Caco-2 (cell line): ENCODE measurements at regions not wholly inside any gene's neighbourhood (a gene's known extent, or its start where the extent isn't known, plus 50 kb on each side); places are given as distances from the start of the nearest gene placed in this dataset.

ENCODE experiments used
- BruUV-seq: library from RNA; stranded (reverse); fragments of 400-500 nt; replicated peaks from 2 replicates; lab custom pipeline; 2021; lab: Mats Ljungman, UMichigan
- CTCF ChIA-PET: fragments of 300-600 bp; sonication (Branson Sonifier 250); formaldehyde crosslinking; loops from one replicate; lab custom pipeline; 2022; ENCODE audit warnings: antibody characterized with exemption; lab: Charles Lee
- POLR2A ChIA-PET: fragments of 300-600 bp; sonication (Branson Sonifier 250); formaldehyde crosslinking; loops from one replicate; lab custom pipeline; 2022; ENCODE audit warnings: antibody characterized with exemption; lab: Charles Lee
- DNase-seq, 2 experiments: peaks; one replicate each; pipeline versions ENCODE4 v3.0.0 to v3.0.0-alpha.2; 2020 to 2022
- H3K27me3 ChIP-seq: replicated peaks from 2 replicates; pipeline ENCODE4 v1.6.0; 2011; ENCODE audit warnings: low read length; ENCODE audit not compliant: control insufficient read depth, insufficient read depth
- H3K36me3 ChIP-seq: 2 replicates; pipeline ENCODE4 v1.5.1; 2011; ENCODE audit warnings: low read length; ENCODE audit not compliant: control insufficient read depth, insufficient read depth
- H3K4me1 ChIP-seq: fragments of 250-450 bp; sonication (Bioruptor Pico); 2 replicates; pipeline ENCODE4 v1.5.1; 2020; ENCODE audit warnings: mild to moderate bottlenecking
- H3K4me3 ChIP-seq: 2 replicates; pipeline ENCODE4 v1.5.1; 2011; ENCODE audit warnings: low read depth, mild to moderate bottlenecking, control low read depth, low read length
- H3K9me3 ChIP-seq: fragments of 250-450 bp; sonication (Bioruptor Pico); 2 replicates; pipeline ENCODE4 v1.5.1; 2020; ENCODE audit warnings: mild to moderate bottlenecking, moderate library complexity
- H3K27ac Mint-ChIP-seq: one replicate; pipeline ENCODE4 v1.8.0; 2022; ENCODE audit warnings: mixed read lengths; ENCODE audit not compliant: unreplicated experiment
- H3K27me3 Mint-ChIP-seq: one replicate; pipeline ENCODE4 v1.8.0; 2022; ENCODE audit warnings: mixed read lengths; ENCODE audit not compliant: insufficient read depth, unreplicated experiment
- H3K36me3 Mint-ChIP-seq: one replicate; pipeline ENCODE4 v1.8.0; 2022; ENCODE audit warnings: mild to moderate bottlenecking, mixed read lengths; ENCODE audit not compliant: insufficient read depth, unreplicated experiment
- H3K4me1 Mint-ChIP-seq: one replicate; pipeline ENCODE4 v1.8.0; 2022; ENCODE audit warnings: low read depth, mixed read lengths; ENCODE audit not compliant: unreplicated experiment
- H3K4me3 Mint-ChIP-seq: one replicate; pipeline ENCODE4 v1.8.0; 2022; ENCODE audit warnings: mild to moderate bottlenecking, moderate library complexity, mixed read lengths; ENCODE audit not compliant: unreplicated experiment
- H3K9me3 Mint-ChIP-seq: one replicate; pipeline ENCODE4 v1.8.0; 2022; ENCODE audit warnings: mixed read lengths; ENCODE audit not compliant: unreplicated experiment
- intact Hi-C: fragments of 100-400 bp; cut with micrococcal nuclease; formaldehyde crosslinking; loops from one replicate; pipeline ENCODE4 v1.10.0; 2022; ENCODE audit not compliant: unreplicated experiment
- TF ChIP-seq, protein P1 (sequence below), 2 experiments: fragments of 200-600 bp in 1 of 2; IDR thresholded peaks; 1 replicate in 1 of 2; 2 replicates in 1 of 2; pipeline versions ENCODE4 v1.5.1 to v1.8.0; 2011 to 2022; ENCODE audit warnings: antibody characterized with exemption in 1 of 2, control low read depth in 1 of 2, inconsistent platforms in 1 of 2, low read depth in 1 of 2, low read length in 1 of 2, mild to moderate bottlenecking in 1 of 2, moderate library complexity in 1 of 2; ENCODE audit not compliant: insufficient read depth in 1 of 2, severe bottlenecking in 1 of 2, unreplicated experiment in 1 of 2

GRCh38 chr14:65906344-65906743 is 493.8 kb downstream of the FUT8 start:
- DNase-seq: no peak
- H3K4me3 ChIP-seq: no peak overlapping the region
- intact Hi-C loops: no loop called here
- no peaks in the 10 kb centered on the region for H3K36me3 Mint-ChIP-seq
- TF ChIP-seq, protein P1, sequence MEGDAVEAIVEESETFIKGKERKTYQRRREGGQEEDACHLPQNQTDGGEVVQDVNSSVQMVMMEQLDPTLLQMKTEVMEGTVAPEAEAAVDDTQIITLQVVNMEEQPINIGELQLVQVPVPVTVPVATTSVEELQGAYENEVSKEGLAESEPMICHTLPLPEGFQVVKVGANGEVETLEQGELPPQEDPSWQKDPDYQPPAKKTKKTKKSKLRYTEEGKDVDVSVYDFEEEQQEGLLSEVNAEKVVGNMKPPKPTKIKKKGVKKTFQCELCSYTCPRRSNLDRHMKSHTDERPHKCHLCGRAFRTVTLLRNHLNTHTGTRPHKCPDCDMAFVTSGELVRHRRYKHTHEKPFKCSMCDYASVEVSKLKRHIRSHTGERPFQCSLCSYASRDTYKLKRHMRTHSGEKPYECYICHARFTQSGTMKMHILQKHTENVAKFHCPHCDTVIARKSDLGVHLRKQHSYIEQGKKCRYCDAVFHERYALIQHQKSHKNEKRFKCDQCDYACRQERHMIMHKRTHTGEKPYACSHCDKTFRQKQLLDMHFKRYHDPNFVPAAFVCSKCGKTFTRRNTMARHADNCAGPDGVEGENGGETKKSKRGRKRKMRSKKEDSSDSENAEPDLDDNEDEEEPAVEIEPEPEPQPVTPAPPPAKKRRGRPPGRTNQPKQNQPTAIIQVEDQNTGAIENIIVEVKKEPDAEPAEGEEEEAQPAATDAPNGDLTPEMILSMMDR (IDR thresholded peaks at IDR 0.05; ENCODE audit: insufficient read depth in 1 of 2, low read depth in 1 of 2, low read length in 1 of 2, severe bottlenecking in 1 of 2, unreplicated experiment in 1 of 2): no peak
- POLR2A ChIA-PET: no interaction called here
- H3K4me1 Mint-ChIP-seq: no peaks in the 10 kb centered on the region
- H3K9me3 ChIP-seq: no peaks in the 10 kb centered on the region
- H3K27ac Mint-ChIP-seq: no peak overlapping the region
- no peaks in the 10 kb centered on the region for H3K4me1 ChIP-seq
- CTCF ChIA-PET: no interaction called here
- no peaks in the 10 kb centered on the region for H3K27me3 ChIP-seq
- H3K27me3 Mint-ChIP-seq: peaks cover 6% of the 10 kb centered on the region
- no TSS peak for BruUV-seq
- H3K9me3 Mint-ChIP-seq: peaks cover 4% of the 10 kb centered on the region
- H3K36me3 ChIP-seq: no peaks in the 10 kb centered on the region
- H3K4me3 Mint-ChIP-seq: no peak overlapping the region

GRCh38 chr14:65906948-65907347 is 494.4 kb downstream of the FUT8 start:
- Histone ChIP-seq H3K4me1 (no peaks in the 10 kb centered on the region), H3K9me3 (no peaks in the 10 kb centered on the region), H3K27me3 (no peaks in the 10 kb centered on the region), H3K36me3 (no peaks in the 10 kb centered on the region), H3K4me3 (no peak overlapping the region)
- CTCF ChIA-PET: no interaction called here
- BruUV-seq: no TSS peak
- TF ChIP-seq, protein P1 (IDR thresholded peaks at IDR 0.05; ENCODE audit: insufficient read depth in 1 of 2, low read depth in 1 of 2, low read length in 1 of 2, severe bottlenecking in 1 of 2, unreplicated experiment in 1 of 2): no peak
- Mint-ChIP-seq H3K36me3 (no peaks in the 10 kb centered on the region), H3K27me3 (peaks cover 6% of the 10 kb centered on the region), H3K4me3 (no peak overlapping the region), H3K9me3 (no peaks in the 10 kb centered on the region), H3K4me1 (no peaks in the 10 kb centered on the region), H3K27ac (no peak overlapping the region)
- POLR2A ChIA-PET: no interaction called here
- no peak for DNase-seq
- intact Hi-C loops: no loop called here

DNA sequence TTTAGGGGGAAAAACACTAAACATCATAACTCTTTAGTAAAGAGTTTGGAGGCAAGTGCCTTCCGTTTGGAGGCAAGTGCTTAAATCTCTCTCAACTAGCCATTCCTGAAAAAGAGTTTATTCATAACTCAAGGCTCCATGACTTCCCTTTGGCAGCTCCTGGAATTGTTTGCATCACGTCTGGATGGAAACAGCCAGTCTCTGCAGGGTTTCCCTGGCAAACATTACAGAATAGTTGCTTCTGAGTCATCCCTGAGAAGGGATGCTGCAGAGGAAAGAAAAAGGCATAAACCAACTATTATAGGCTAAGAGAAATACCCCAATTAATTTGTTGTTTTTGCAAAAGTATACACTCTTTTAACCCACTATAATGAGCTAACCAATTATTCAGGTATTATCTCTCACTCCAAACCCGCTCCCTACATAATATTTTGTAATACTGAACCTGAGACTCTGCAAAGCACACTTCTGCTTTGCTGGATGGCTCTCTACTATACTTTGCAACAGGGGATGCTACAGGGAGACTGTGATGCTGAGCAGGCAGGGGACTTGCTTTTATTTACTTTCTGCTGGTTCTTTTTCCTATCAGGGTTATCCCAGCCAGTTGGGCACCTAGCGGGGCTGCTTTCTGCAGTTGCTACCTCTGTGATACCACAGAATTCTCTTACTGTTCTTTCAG is 497.7 kb downstream of the FUT8 start:
- Mint-ChIP-seq H3K27ac (no peak overlapping the region), H3K27me3 (peaks cover 22% of the 10 kb centered on the region), H3K36me3 (no peaks in the 10 kb centered on the region), H3K4me3 (no peak overlapping the region), H3K4me1 (no peaks in the 10 kb centered on the region), H3K9me3 (no peaks in the 10 kb centered on the region)
- no peak overlapping the region for H3K4me3 ChIP-seq
- POLR2A ChIA-PET: no interaction called here
- H3K4me1 ChIP-seq: no peaks in the 10 kb centered on the region
- intact Hi-C loops: no loop called here
- no peaks in the 10 kb centered on the region for H3K9me3 ChIP-seq
- no TSS peak for BruUV-seq
- TF ChIP-seq, protein P1 (IDR thresholded peaks at IDR 0.05; ENCODE audit: insufficient read depth in 1 of 2, low read depth in 1 of 2, low read length in 1 of 2, severe bottlenecking in 1 of 2, unreplicated experiment in 1 of 2): no peak
- CTCF ChIA-PET: no interaction called here
- DNase-seq: no peak
- no peaks in the 10 kb centered on the region for H3K36me3 ChIP-seq
- H3K27me3 ChIP-seq: no peaks in the 10 kb centered on the region
